ENCODE measurements at regions not wholly inside any gene's neighbourhood (a gene's known extent, or its start where the extent isn't known, plus 50 kb on each side); places are given as distances from the start of the nearest gene placed in this dataset.

GRCh38 chr9:99366621-99367020 lies 144.5 kb downstream of the SEC61B start:
- DNase-seq (ENCODE audit: insufficient read length) (no peak), FAIRE-seq (no peak)
- no peak for TF ChIP-seq POLR2AphosphoS5 (IDR thresholded peaks at IDR 0.05; ENCODE audit: low read depth, low read length)
- TF ChIP-seq TAF1 (IDR thresholded peaks at IDR 0.05; ENCODE audit: borderline replicate concordance, low read depth, low read length) = no peak
- no peak for TF ChIP-seq POLR2A (IDR thresholded peaks at IDR 0.05; ENCODE audit: low read depth, low read length)

GRCh38 chr9:99368341-99369326 lies 146.6 kb downstream of the SEC61B start:
- FAIRE-seq (peak; percentile 77), DNase-seq (ENCODE audit: insufficient read length) (peak; percentile 41)

GRCh38 chr9:99369327-99369722 lies 147.2 kb downstream of the SEC61B start:
- no peak for FAIRE-seq
- DNase-seq (ENCODE audit: insufficient read length) = no peak
- no peak for TF ChIP-seq POLR2A (IDR thresholded peaks at IDR 0.05; ENCODE audit: low read depth, low read length)
- no peak for TF ChIP-seq TAF1 (IDR thresholded peaks at IDR 0.05; ENCODE audit: borderline replicate concordance, low read depth, low read length)
- no peak for TF ChIP-seq POLR2AphosphoS5 (IDR thresholded peaks at IDR 0.05; ENCODE audit: low read depth, low read length)

More at GRCh38 chr9:99368341-99369326, 146.6 kb downstream of the SEC61B start:
- no peak for TF ChIP-seq POLR2AphosphoS5 (IDR thresholded peaks at IDR 0.05; ENCODE audit: low read depth, low read length)
- no peak for TF ChIP-seq TAF1 (IDR thresholded peaks at IDR 0.05; ENCODE audit: borderline replicate concordance, low read depth, low read length)
- no peak for TF ChIP-seq POLR2A (IDR thresholded peaks at IDR 0.05; ENCODE audit: low read depth, low read length)

GRCh38 chr9:99370376-99370775 lies 148.3 kb downstream of the SEC61B start:
- no peak for TF ChIP-seq POLR2AphosphoS5 (IDR thresholded peaks at IDR 0.05; ENCODE audit: low read depth, low read length)
- TF ChIP-seq TAF1 (IDR thresholded peaks at IDR 0.05; ENCODE audit: borderline replicate concordance, low read depth, low read length) = no peak
- TF ChIP-seq POLR2A (IDR thresholded peaks at IDR 0.05; ENCODE audit: low read depth, low read length) = no peak
- no peak for DNase-seq (ENCODE audit: insufficient read length)
- no peak for FAIRE-seq

- TF ChIP-seq POLR2AphosphoS5 (IDR thresholded peaks at IDR 0.05; ENCODE audit: low read depth, low read length) (no peak), POLR2A (IDR thresholded peaks at IDR 0.05; ENCODE audit: low read depth, low read length) (no peak), TAF1 (IDR thresholded peaks at IDR 0.05; ENCODE audit: borderline replicate concordance, low read depth, low read length) (no peak)
- no peak for DNase-seq (ENCODE audit: insufficient read length)
- no peak for FAIRE-seq
Observed at GRCh38 chr9:99371376-99371775, 149.3 kb downstream of the SEC61B start.

GRCh38 chr9:99373912-99374311 lies 151.8 kb downstream of the SEC61B start:
- DNase-seq (ENCODE audit: insufficient read length) (no peak), FAIRE-seq (no peak)
- TF ChIP-seq POLR2AphosphoS5 (IDR thresholded peaks at IDR 0.05; ENCODE audit: low read depth, low read length) (no peak), TAF1 (IDR thresholded peaks at IDR 0.05; ENCODE audit: borderline replicate concordance, low read depth, low read length) (no peak), POLR2A (IDR thresholded peaks at IDR 0.05; ENCODE audit: low read depth, low read length) (no peak)

- FAIRE-seq (no peak), DNase-seq (ENCODE audit: insufficient read length) (no peak)
- TF ChIP-seq POLR2AphosphoS5 (IDR thresholded peaks at IDR 0.05; ENCODE audit: low read depth, low read length) (no peak), TAF1 (IDR thresholded peaks at IDR 0.05; ENCODE audit: borderline replicate concordance, low read depth, low read length) (no peak), POLR2A (IDR thresholded peaks at IDR 0.05; ENCODE audit: low read depth, low read length) (no peak)
Observed at GRCh38 chr9:99374793-99375192, 152.7 kb downstream of the SEC61B start.

GRCh38 chr9:99375481-99375880 lies 153.4 kb downstream of the SEC61B start:
- TF ChIP-seq TAF1 (IDR thresholded peaks at IDR 0.05; ENCODE audit: borderline replicate concordance, low read depth, low read length) = no peak
- no peak for FAIRE-seq
- DNase-seq (ENCODE audit: insufficient read length) = no peak

- DNase-seq (ENCODE audit: insufficient read length) = no peak
- FAIRE-seq = no peak
- TF ChIP-seq POLR2A (IDR thresholded peaks at IDR 0.05; ENCODE audit: low read depth, low read length) = no peak
- TF ChIP-seq POLR2AphosphoS5 (IDR thresholded peaks at IDR 0.05; ENCODE audit: low read depth, low read length) = no peak
- no peak for TF ChIP-seq TAF1 (IDR thresholded peaks at IDR 0.05; ENCODE audit: borderline replicate concordance, low read depth, low read length)
Observed at GRCh38 chr9:99377790-99378775, 156.0 kb downstream of the SEC61B start.

- TF ChIP-seq TAF1 (IDR thresholded peaks at IDR 0.05; ENCODE audit: borderline replicate concordance, low read depth, low read length) (no peak), POLR2AphosphoS5 (IDR thresholded peaks at IDR 0.05; ENCODE audit: low read depth, low read length) (no peak), POLR2A (IDR thresholded peaks at IDR 0.05; ENCODE audit: low read depth, low read length) (no peak)
- DNase-seq (ENCODE audit: insufficient read length) (no peak), FAIRE-seq (no peak)
Observed at GRCh38 chr9:99383536-99383935, 161.5 kb downstream of the SEC61B start.

GRCh38 chr9:99385215-99385614 lies 163.1 kb downstream of the SEC61B start:
- FAIRE-seq = no peak
- no peak for DNase-seq (ENCODE audit: insufficient read length)
- TF ChIP-seq POLR2A (IDR thresholded peaks at IDR 0.05; ENCODE audit: low read depth, low read length) (no peak), POLR2AphosphoS5 (IDR thresholded peaks at IDR 0.05; ENCODE audit: low read depth, low read length) (no peak), TAF1 (IDR thresholded peaks at IDR 0.05; ENCODE audit: borderline replicate concordance, low read depth, low read length) (no peak)
